BE2C (cell line): ENCODE measurements at regions not wholly inside any gene's neighbourhood (a gene's known extent, or its start where the extent isn't known, plus 50 kb on each side); places are given as distances from the start of the nearest gene placed in this dataset.

Experiments used
- DNase-seq: peaks from one replicate; pipeline ENCODE4 v3.0.0-alpha.2; 2020
- H3K27me3 ChIP-seq: fragments of 250-450 bp; sonication (Bioruptor Pico); 2 replicates; pipeline ENCODE4 v1.5.1; 2020; ENCODE audit warnings: mild to moderate bottlenecking
- H3K36me3 ChIP-seq: fragments of 250-450 bp; sonication (Bioruptor Pico); 2 replicates; pipeline ENCODE4 v1.5.1; 2020; ENCODE audit warnings: mild to moderate bottlenecking
- H3K4me1 ChIP-seq: fragments of 250-450 bp; sonication (Bioruptor Pico); 2 replicates; pipeline ENCODE4 v1.5.1; 2020
- H3K4me3 ChIP-seq: 2 replicates; pipeline ENCODE4 v1.5.1; 2011; ENCODE audit warnings: low read depth, low read length
- H3K9me3 ChIP-seq: fragments of 250-450 bp; sonication (Bioruptor Pico); 2 replicates; pipeline ENCODE4 v1.5.1; 2020
- TF ChIP-seq, protein P1 (sequence below): IDR thresholded peaks from 2 replicates; pipeline ENCODE4 v1.5.1; 2012; ENCODE audit warnings: mild to moderate bottlenecking, low read depth, low read length

DNA sequence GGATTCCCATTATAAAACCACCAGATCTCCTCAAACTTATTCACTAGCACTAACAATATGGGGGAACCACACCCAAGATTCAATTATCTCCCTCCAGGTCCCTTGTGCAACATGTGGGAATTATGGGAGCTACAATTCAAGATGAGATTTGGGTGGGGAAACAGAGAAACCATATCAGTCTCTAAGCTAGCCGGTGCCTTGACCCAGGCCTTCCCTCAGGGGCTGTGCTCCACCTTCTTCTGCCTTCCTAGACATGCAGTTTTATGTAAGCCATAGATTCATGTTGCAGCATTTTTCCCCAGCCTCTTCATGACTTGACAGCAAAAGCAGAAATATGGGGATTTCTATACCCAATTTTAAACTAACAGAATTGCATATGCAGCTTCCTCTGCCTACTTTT lies 559.2 kb downstream of the TNS1 start:
- no peaks in the 10 kb centered on the region for H3K36me3 ChIP-seq
- H3K9me3 ChIP-seq, result no peaks in the 10 kb centered on the region
- no peak for DNase-seq
- no peak overlapping the region for H3K4me3 ChIP-seq
- no peaks in the 10 kb centered on the region for H3K4me1 ChIP-seq
- TF ChIP-seq, protein P1, sequence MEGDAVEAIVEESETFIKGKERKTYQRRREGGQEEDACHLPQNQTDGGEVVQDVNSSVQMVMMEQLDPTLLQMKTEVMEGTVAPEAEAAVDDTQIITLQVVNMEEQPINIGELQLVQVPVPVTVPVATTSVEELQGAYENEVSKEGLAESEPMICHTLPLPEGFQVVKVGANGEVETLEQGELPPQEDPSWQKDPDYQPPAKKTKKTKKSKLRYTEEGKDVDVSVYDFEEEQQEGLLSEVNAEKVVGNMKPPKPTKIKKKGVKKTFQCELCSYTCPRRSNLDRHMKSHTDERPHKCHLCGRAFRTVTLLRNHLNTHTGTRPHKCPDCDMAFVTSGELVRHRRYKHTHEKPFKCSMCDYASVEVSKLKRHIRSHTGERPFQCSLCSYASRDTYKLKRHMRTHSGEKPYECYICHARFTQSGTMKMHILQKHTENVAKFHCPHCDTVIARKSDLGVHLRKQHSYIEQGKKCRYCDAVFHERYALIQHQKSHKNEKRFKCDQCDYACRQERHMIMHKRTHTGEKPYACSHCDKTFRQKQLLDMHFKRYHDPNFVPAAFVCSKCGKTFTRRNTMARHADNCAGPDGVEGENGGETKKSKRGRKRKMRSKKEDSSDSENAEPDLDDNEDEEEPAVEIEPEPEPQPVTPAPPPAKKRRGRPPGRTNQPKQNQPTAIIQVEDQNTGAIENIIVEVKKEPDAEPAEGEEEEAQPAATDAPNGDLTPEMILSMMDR, result no peak
- no peaks in the 10 kb centered on the region for H3K27me3 ChIP-seq

DNA sequence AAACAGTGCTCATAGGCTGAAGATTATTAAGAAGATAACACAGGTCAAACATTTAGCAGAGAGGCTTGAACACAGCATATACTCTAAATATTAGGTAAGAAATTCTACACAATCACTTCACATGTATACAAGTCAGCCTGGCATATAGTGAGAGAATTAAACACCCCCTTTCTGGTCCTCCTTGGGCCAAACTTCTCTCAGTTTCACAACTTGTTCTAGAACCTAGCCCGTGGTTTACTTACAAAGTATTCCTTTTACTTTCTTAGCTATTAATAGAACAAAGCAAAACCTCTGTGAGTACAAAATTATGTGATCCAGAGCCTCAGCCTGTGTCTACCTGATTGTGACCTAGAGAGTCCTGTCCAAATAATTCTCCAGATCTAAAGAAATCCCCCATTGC lies 562.8 kb downstream of the TNS1 start:
- TF ChIP-seq, protein P1, result no peak
- Histone ChIP-seq H3K36me3 (no peaks in the 10 kb centered on the region), H3K4me3 (no peak overlapping the region), H3K27me3 (no peaks in the 10 kb centered on the region), H3K9me3 (no peaks in the 10 kb centered on the region), H3K4me1 (no peaks in the 10 kb centered on the region; the same call in 1 of the 2 replicates)
- DNase-seq, result no peak

DNA sequence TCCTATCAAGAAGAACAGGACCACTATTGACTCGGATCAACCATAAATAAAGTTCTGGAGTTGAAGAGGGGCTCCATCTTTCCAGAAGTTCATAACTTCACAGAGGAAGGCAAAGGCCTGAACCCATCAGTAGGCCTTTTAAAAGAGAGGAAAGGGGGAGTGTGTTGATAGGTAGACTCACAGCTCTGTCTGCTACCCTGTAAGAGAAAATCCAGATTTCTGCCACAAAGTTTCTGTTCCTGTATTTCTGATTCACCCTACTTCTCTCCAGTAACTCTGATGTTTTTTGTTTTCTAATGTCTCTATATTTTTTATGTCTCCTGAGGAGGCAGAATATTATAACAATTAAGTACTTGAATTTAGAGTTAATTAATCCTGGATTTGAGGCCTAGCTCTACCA lies 564.0 kb downstream of the TNS1 start:
- peaks cover 4% of the 10 kb centered on the region for H3K4me1 ChIP-seq
- no peaks in the 10 kb centered on the region for H3K9me3 ChIP-seq
- H3K27me3 ChIP-seq, result no peaks in the 10 kb centered on the region
- no peak overlapping the region for H3K4me3 ChIP-seq
- TF ChIP-seq, protein P1, result no peak
- DNase-seq, result no peak
- no peaks in the 10 kb centered on the region for H3K36me3 ChIP-seq

DNA sequence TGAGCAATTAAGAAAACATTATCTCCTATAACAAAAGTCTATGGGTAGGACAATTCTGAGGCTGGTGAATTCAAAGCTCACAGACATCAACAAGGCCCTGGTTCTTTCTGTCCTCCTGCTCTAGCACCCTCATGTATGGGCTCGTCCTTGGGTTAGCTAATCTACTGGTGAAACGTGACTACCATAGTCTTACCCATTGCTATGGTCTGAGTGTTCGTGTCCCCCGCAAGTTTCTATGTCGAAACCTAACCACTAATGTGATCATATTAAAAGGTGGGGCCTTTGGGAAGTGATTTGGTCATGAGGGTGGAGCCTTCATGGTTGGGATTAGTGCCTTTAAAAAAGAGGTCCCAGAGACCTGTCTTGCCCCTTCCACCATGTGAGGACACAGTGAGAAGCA lies 564.7 kb downstream of the TNS1 start:
- Histone ChIP-seq H3K9me3 (no peaks in the 10 kb centered on the region), H3K27me3 (no peaks in the 10 kb centered on the region), H3K4me3 (no peak overlapping the region), H3K4me1 (peaks cover 11% of the 10 kb centered on the region), H3K36me3 (no peaks in the 10 kb centered on the region)
- TF ChIP-seq, protein P1, result no peak
- no peak for DNase-seq

DNA sequence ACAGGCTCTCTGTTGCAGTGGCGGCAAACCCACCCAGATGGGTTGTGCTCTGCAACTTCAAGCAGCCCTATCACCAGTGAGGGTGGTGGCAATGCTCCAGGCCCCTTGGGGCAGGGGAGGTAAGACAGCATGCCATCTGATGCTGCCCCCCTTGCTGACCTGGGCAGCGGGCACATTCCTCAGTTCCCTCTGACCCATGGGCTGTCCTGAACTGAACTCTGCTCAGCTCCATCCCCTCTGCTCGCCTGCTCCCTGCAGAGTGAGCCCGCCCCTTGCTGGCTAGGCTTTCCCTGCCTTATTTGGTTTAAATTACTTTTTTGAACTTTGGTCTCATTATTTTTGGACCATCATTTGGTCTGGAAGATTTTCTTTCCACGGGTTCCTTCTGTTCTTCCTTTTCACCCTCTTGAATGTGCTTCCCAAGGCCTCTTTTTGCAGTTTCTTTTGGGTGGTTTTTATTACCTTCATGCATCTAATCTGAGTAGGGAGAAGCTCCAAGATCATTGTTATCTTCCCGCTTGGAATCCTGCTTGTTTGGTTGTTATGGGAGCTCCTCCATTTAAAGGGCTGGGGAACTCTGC lies 565.4 kb downstream of the TNS1 start:
- Histone ChIP-seq H3K36me3 (no peaks in the 10 kb centered on the region), H3K9me3 (no peaks in the 10 kb centered on the region), H3K27me3 (no peaks in the 10 kb centered on the region), H3K4me1 (peaks cover 17% of the 10 kb centered on the region), H3K4me3 (no peak overlapping the region)
- DNase-seq, result no peak
- TF ChIP-seq, protein P1, result no peak

DNA sequence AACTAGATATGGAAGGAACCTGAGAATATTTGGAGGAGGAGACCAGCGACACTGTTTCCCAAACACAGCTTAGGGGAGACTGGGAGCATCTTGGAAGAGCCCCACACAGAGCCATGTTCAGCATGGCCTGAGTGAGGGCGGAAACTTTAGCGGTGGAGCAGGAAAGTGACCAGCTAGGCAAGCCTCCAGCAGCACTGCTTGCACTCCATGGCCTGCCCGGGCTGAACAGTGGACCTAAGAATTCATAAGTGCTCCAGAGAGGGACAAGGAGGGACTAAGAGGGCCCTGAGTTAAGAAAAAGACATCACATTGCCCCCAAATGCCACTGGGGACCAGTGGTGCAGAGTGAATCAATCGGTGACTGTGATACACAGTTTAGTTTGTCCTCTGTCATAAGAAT lies 566.4 kb downstream of the TNS1 start:
- Histone ChIP-seq H3K4me3 (no peak overlapping the region), H3K36me3 (no peaks in the 10 kb centered on the region), H3K4me1 (peaks cover 22% of the 10 kb centered on the region), H3K27me3 (no peaks in the 10 kb centered on the region), H3K9me3 (no peaks in the 10 kb centered on the region)
- TF ChIP-seq, protein P1, result no peak
- no peak for DNase-seq
